ENCODE measurements at regions not wholly inside any gene's neighbourhood (a gene's known extent, or its start where the extent isn't known, plus 50 kb on each side); places are given as distances from the start of the nearest gene placed in this dataset.

- Histone ChIP-seq H3K27ac (no peak overlapping the region), H3K9me3 (no peaks in the 10 kb centered on the region), H3K36me3 (no peaks in the 10 kb centered on the region), H3K4me1 (ENCODE audit: control insufficient read depth in 1 of 2, low read depth in 2 of 2) (no peaks in the 10 kb centered on the region), H3K4me3 (no peak overlapping the region), H3K27me3 (replicated peaks; ENCODE audit: insufficient read depth) (no peaks in the 10 kb centered on the region)
- no peak for ATAC-seq (ENCODE audit: insufficient number of reproducible peaks, low FRiP score, low read depth)
- no peak for TF ChIP-seq CTCF (IDR thresholded peaks at IDR 0.05)
- DNase-seq (ENCODE audit: low spot score): no peak
These were observed 133.3 kb downstream of the MGAT5B start for GRCh38 chr17:77001487-77001886.

GRCh38 chr17:77002103-77003045, 134.2 kb downstream of the MGAT5B start:
- no peaks in the 10 kb centered on the region for H3K27me3 ChIP-seq (replicated peaks; ENCODE audit: insufficient read depth)
- H3K9me3 ChIP-seq: no peaks in the 10 kb centered on the region
- H3K27ac ChIP-seq: no peak overlapping the region
- ATAC-seq (ENCODE audit: insufficient number of reproducible peaks, low FRiP score, low read depth): no peak
- no peak for TF ChIP-seq CTCF (IDR thresholded peaks at IDR 0.05)
- no peak for DNase-seq (ENCODE audit: low spot score)
- no peak overlapping the region for H3K4me3 ChIP-seq
- H3K36me3 ChIP-seq: no peaks in the 10 kb centered on the region
- H3K4me1 ChIP-seq (ENCODE audit: control insufficient read depth in 1 of 2, low read depth in 2 of 2): no peaks in the 10 kb centered on the region

- no peak for ATAC-seq (ENCODE audit: insufficient number of reproducible peaks, low FRiP score, low read depth)
- no peaks in the 10 kb centered on the region for H3K36me3 ChIP-seq
- no peak overlapping the region for H3K4me3 ChIP-seq
- no peaks in the 10 kb centered on the region for H3K27me3 ChIP-seq (replicated peaks; ENCODE audit: insufficient read depth)
- TF ChIP-seq CTCF (IDR thresholded peaks at IDR 0.05): no peak
- H3K4me1 ChIP-seq (ENCODE audit: control insufficient read depth in 1 of 2, low read depth in 2 of 2): no peaks in the 10 kb centered on the region
- DNase-seq (ENCODE audit: low spot score): no peak
- no peak overlapping the region for H3K27ac ChIP-seq
- no peaks in the 10 kb centered on the region for H3K9me3 ChIP-seq
These were observed 135.5 kb downstream of the MGAT5B start for GRCh38 chr17:77003699-77004098.

GRCh38 chr17:77006971-77007649, 133.7 kb upstream of the SEC14L1 start:
- H3K4me1 ChIP-seq (ENCODE audit: control insufficient read depth in 1 of 2, low read depth in 2 of 2): no peaks in the 10 kb centered on the region
- no peak overlapping the region for H3K27ac ChIP-seq
- TF ChIP-seq CTCF (IDR thresholded peaks at IDR 0.05): no peak
- no peak for ATAC-seq (ENCODE audit: insufficient number of reproducible peaks, low FRiP score, low read depth)
- H3K4me3 ChIP-seq: no peak overlapping the region
- H3K9me3 ChIP-seq: peaks cover 11% of the 10 kb centered on the region
- H3K36me3 ChIP-seq: no peaks in the 10 kb centered on the region
- no peak for DNase-seq (ENCODE audit: low spot score)
- H3K27me3 ChIP-seq (replicated peaks; ENCODE audit: insufficient read depth): no peaks in the 10 kb centered on the region

GRCh38 chr17:77009877-77010276, 130.9 kb upstream of the SEC14L1 start:
- Histone ChIP-seq H3K4me3 (no peak overlapping the region), H3K27ac (no peak overlapping the region), H3K27me3 (replicated peaks; ENCODE audit: insufficient read depth) (no peaks in the 10 kb centered on the region), H3K4me1 (ENCODE audit: control insufficient read depth in 1 of 2, low read depth in 2 of 2) (no peaks in the 10 kb centered on the region), H3K9me3 (peaks cover 11% of the 10 kb centered on the region), H3K36me3 (no peaks in the 10 kb centered on the region)
- ATAC-seq (ENCODE audit: insufficient number of reproducible peaks, low FRiP score, low read depth): no peak
- DNase-seq (ENCODE audit: low spot score): no peak
- no peak for TF ChIP-seq CTCF (IDR thresholded peaks at IDR 0.05)
